ENCODE measurements at regions not wholly inside any gene's neighbourhood (a gene's known extent, or its start where the extent isn't known, plus 50 kb on each side); places are given as distances from the start of the nearest gene placed in this dataset.

- no peaks in the 10 kb centered on the region for H3K9me3 ChIP-seq (replicated peaks)
- no peak for DNase-seq
- no peaks in the 10 kb centered on the region for H3K36me3 ChIP-seq
- H3K4me3 ChIP-seq, result no peak overlapping the region
- no peaks in the 10 kb centered on the region for H3K4me1 ChIP-seq
- H3K27ac ChIP-seq, result no peak overlapping the region
- H3K27me3 ChIP-seq, result no peaks in the 10 kb centered on the region
Measured at GRCh38 chr2:223442847-223443246, 159.3 kb downstream of the SCG2 start.

GRCh38 chr2:223450246-223450645, 151.9 kb downstream of the SCG2 start:
- DNase-seq, result no peak
- no peaks in the 10 kb centered on the region for H3K36me3 ChIP-seq
- H3K4me3 ChIP-seq, result no peak overlapping the region
- H3K9me3 ChIP-seq (replicated peaks), result no peaks in the 10 kb centered on the region
- H3K27me3 ChIP-seq, result peaks cover 9% of the 10 kb centered on the region; the same call in 1 of the 2 replicates
- no peak overlapping the region for H3K27ac ChIP-seq
- H3K4me1 ChIP-seq, result no peaks in the 10 kb centered on the region

- no peaks in the 10 kb centered on the region for H3K9me3 ChIP-seq (replicated peaks)
- no peaks in the 10 kb centered on the region for H3K4me1 ChIP-seq
- no peaks in the 10 kb centered on the region for H3K36me3 ChIP-seq
- peaks cover 9% of the 10 kb centered on the region; the same call in 1 of the 2 replicates for H3K27me3 ChIP-seq
- DNase-seq, result no peak
- H3K4me3 ChIP-seq, result no peak overlapping the region
- H3K27ac ChIP-seq, result no peak overlapping the region
Measured at GRCh38 chr2:223457301-223457700, 144.9 kb downstream of the SCG2 start.

GRCh38 chr2:223459328-223459939, 142.7 kb downstream of the SCG2 start:
- Histone ChIP-seq H3K4me1 (no peaks in the 10 kb centered on the region), H3K27ac (no peak overlapping the region), H3K27me3 (no peaks in the 10 kb centered on the region), H3K9me3 (replicated peaks) (no peaks in the 10 kb centered on the region), H3K36me3 (no peaks in the 10 kb centered on the region), H3K4me3 (no peak overlapping the region)
- peak in 1 of 2 experiments; percentile 45 for DNase-seq

GRCh38 chr2:223460209-223460608, 142.0 kb downstream of the SCG2 start:
- Histone ChIP-seq H3K36me3 (no peaks in the 10 kb centered on the region), H3K4me1 (no peaks in the 10 kb centered on the region), H3K27ac (no peak overlapping the region), H3K9me3 (replicated peaks) (no peaks in the 10 kb centered on the region), H3K4me3 (no peak overlapping the region), H3K27me3 (no peaks in the 10 kb centered on the region)
- DNase-seq, result no peak

GRCh38 chr2:223460774-223461211, 141.4 kb downstream of the SCG2 start:
- Histone ChIP-seq H3K4me1 (no peaks in the 10 kb centered on the region), H3K9me3 (replicated peaks) (no peaks in the 10 kb centered on the region), H3K36me3 (no peaks in the 10 kb centered on the region), H3K4me3 (no peak overlapping the region), H3K27me3 (no peaks in the 10 kb centered on the region), H3K27ac (no peak overlapping the region)
- DNase-seq, result no peak

GRCh38 chr2:223464071-223464470, 138.1 kb downstream of the SCG2 start:
- Histone ChIP-seq H3K4me1 (no peaks in the 10 kb centered on the region), H3K36me3 (no peaks in the 10 kb centered on the region), H3K4me3 (no peak overlapping the region), H3K27me3 (no peaks in the 10 kb centered on the region), H3K9me3 (replicated peaks) (no peaks in the 10 kb centered on the region), H3K27ac (no peak overlapping the region)
- DNase-seq, result no peak

GRCh38 chr2:223465793-223466192, 136.4 kb downstream of the SCG2 start:
- H3K4me3 ChIP-seq, result no peak overlapping the region
- H3K9me3 ChIP-seq (replicated peaks), result no peaks in the 10 kb centered on the region
- H3K4me1 ChIP-seq, result no peaks in the 10 kb centered on the region
- no peaks in the 10 kb centered on the region for H3K27me3 ChIP-seq
- DNase-seq, result no peak
- no peak overlapping the region for H3K27ac ChIP-seq
- no peaks in the 10 kb centered on the region for H3K36me3 ChIP-seq

GRCh38 chr2:223467196-223467595, 135.0 kb downstream of the SCG2 start:
- Histone ChIP-seq H3K36me3 (no peaks in the 10 kb centered on the region), H3K9me3 (replicated peaks) (no peaks in the 10 kb centered on the region), H3K4me3 (no peak overlapping the region), H3K4me1 (no peaks in the 10 kb centered on the region), H3K27ac (no peak overlapping the region), H3K27me3 (no peaks in the 10 kb centered on the region)
- no peak for DNase-seq

- peak; percentile 42 to 50 for DNase-seq
- H3K4me1 ChIP-seq, result no peaks in the 10 kb centered on the region
- H3K4me3 ChIP-seq, result no peak overlapping the region
- H3K9me3 ChIP-seq (replicated peaks), result no peaks in the 10 kb centered on the region
- no peaks in the 10 kb centered on the region for H3K36me3 ChIP-seq
- H3K27me3 ChIP-seq, result no peaks in the 10 kb centered on the region
- no peak overlapping the region for H3K27ac ChIP-seq
Measured at GRCh38 chr2:223469270-223470046, 132.7 kb downstream of the SCG2 start.

GRCh38 chr2:223470602-223471001, 131.6 kb downstream of the SCG2 start:
- no peaks in the 10 kb centered on the region for H3K4me1 ChIP-seq
- H3K4me3 ChIP-seq, result no peak overlapping the region
- no peaks in the 10 kb centered on the region for H3K27me3 ChIP-seq
- no peak overlapping the region for H3K27ac ChIP-seq
- no peak for DNase-seq
- no peaks in the 10 kb centered on the region for H3K9me3 ChIP-seq (replicated peaks)
- no peaks in the 10 kb centered on the region for H3K36me3 ChIP-seq

- H3K27me3 ChIP-seq, result no peaks in the 10 kb centered on the region
Measured at GRCh38 chr2:223472771-223473170, 129.4 kb downstream of the SCG2 start.

GRCh38 chr2:223474893-223475292, 127.3 kb downstream of the SCG2 start:
- Histone ChIP-seq H3K9me3 (replicated peaks) (no peaks in the 10 kb centered on the region), H3K27me3 (no peaks in the 10 kb centered on the region), H3K27ac (no peak overlapping the region), H3K4me1 (no peaks in the 10 kb centered on the region), H3K4me3 (no peak overlapping the region), H3K36me3 (no peaks in the 10 kb centered on the region)
- no peak for DNase-seq

More at GRCh38 chr2:223472771-223473170, 129.4 kb downstream of the SCG2 start:
- no peak for DNase-seq
- Histone ChIP-seq H3K27ac (no peak overlapping the region), H3K4me1 (no peaks in the 10 kb centered on the region), H3K9me3 (replicated peaks) (no peaks in the 10 kb centered on the region), H3K36me3 (no peaks in the 10 kb centered on the region), H3K4me3 (no peak overlapping the region)

- H3K9me3 ChIP-seq (replicated peaks), result no peaks in the 10 kb centered on the region
- H3K4me1 ChIP-seq, result no peaks in the 10 kb centered on the region
- no peak overlapping the region for H3K27ac ChIP-seq
- DNase-seq, result no peak
- H3K4me3 ChIP-seq, result no peak overlapping the region
- H3K36me3 ChIP-seq, result no peaks in the 10 kb centered on the region
- no peaks in the 10 kb centered on the region for H3K27me3 ChIP-seq
Measured at GRCh38 chr2:223475901-223476300, 126.3 kb downstream of the SCG2 start.

- no peaks in the 10 kb centered on the region for H3K36me3 ChIP-seq
- no peaks in the 10 kb centered on the region for H3K27me3 ChIP-seq
- no peak for DNase-seq
- H3K4me1 ChIP-seq, result no peaks in the 10 kb centered on the region
- peaks cover 3% of the 10 kb centered on the region; the same call in 1 of the 2 replicates for H3K9me3 ChIP-seq (replicated peaks)
- no peak overlapping the region for H3K4me3 ChIP-seq
- no peak overlapping the region for H3K27ac ChIP-seq
Measured at GRCh38 chr2:223477318-223477717, 124.8 kb downstream of the SCG2 start.

All from SJCRH30 (cell line).